Activated T-helper 17 cell treated with anti-CD3 and anti-CD28 coated beads, Interleukin-2, amount 50 U/mL, for 72 hours (primary cell): ENCODE measurements at regions not wholly inside any gene's neighbourhood (a gene's known extent, or its start where the extent isn't known, plus 50 kb on each side); places are given as distances from the start of the nearest gene placed in this dataset.
A peak's percentile ranks its signal among the peaks of the same experiment; 100 is the strongest.

Experiments used
- ATAC-seq: fragments of 150-1000 bp; cut with Tn5 transposase; replicated peaks from 2 replicates; pipeline ENCODE4 v1.10.0; 2021; ENCODE audit warnings: mild to moderate bottlenecking, moderate library complexity
- H3K27ac Mint-ChIP-seq: one replicate; pipeline ENCODE4 v1.8.0; 2022; ENCODE audit warnings: mixed read lengths
- H3K27me3 Mint-ChIP-seq: one replicate; pipeline ENCODE4 v1.8.0; 2022; ENCODE audit warnings: mixed read lengths
- H3K36me3 Mint-ChIP-seq: one replicate; pipeline ENCODE4 v1.8.0; 2022; ENCODE audit warnings: low read depth, mild to moderate bottlenecking, mixed read lengths
- H3K4me1 Mint-ChIP-seq: one replicate; pipeline ENCODE4 v1.8.0; 2022; ENCODE audit warnings: mixed read lengths
- H3K4me3 Mint-ChIP-seq: one replicate; pipeline ENCODE4 v1.8.0; 2022; ENCODE audit warnings: mild to moderate bottlenecking, mixed read lengths
- H3K9me3 Mint-ChIP-seq: one replicate; pipeline ENCODE4 v1.8.0; 2022; ENCODE audit warnings: mixed read lengths

DNA sequence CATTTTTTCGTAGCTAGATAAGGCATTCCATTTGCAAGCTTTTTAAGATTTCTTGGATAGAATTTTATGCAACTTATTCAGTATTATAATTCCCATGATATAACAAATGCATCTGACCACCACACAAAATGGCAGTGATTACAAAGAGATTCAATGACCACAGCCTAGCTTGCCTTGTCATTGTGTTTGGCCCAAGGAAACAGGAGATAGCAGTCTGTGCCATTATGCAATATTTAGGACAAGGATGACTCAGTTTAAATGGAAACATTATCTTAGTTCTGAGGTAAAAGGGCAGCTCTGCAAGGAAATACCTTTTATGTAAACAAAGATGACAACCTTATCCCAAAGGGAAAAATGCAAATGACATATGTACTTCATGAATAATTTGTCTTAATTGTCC lies 89.8 kb downstream of the NUDT12 start:
- Mint-ChIP-seq H3K27ac (no peak overlapping the region), H3K4me3 (no peak overlapping the region), H3K27me3 (peaks cover 18% of the 10 kb centered on the region), H3K36me3 (no peaks in the 10 kb centered on the region), H3K9me3 (no peaks in the 10 kb centered on the region), H3K4me1 (no peaks in the 10 kb centered on the region)
- ATAC-seq, result no peak

GRCh38 chr5:103472265-103472664 lies 90.3 kb downstream of the NUDT12 start:
- H3K4me1 Mint-ChIP-seq, result no peaks in the 10 kb centered on the region
- no peak overlapping the region for H3K4me3 Mint-ChIP-seq
- H3K27me3 Mint-ChIP-seq, result peaks cover 18% of the 10 kb centered on the region
- no peaks in the 10 kb centered on the region for H3K36me3 Mint-ChIP-seq
- no peak for ATAC-seq
- no peaks in the 10 kb centered on the region for H3K9me3 Mint-ChIP-seq
- no peak overlapping the region for H3K27ac Mint-ChIP-seq

- no peaks in the 10 kb centered on the region for H3K9me3 Mint-ChIP-seq
- no peaks in the 10 kb centered on the region for H3K4me1 Mint-ChIP-seq
- peaks cover 12% of the 10 kb centered on the region for H3K27me3 Mint-ChIP-seq
- no peak overlapping the region for H3K27ac Mint-ChIP-seq
- no peak overlapping the region for H3K4me3 Mint-ChIP-seq
- H3K36me3 Mint-ChIP-seq, result no peaks in the 10 kb centered on the region
- no peak for ATAC-seq
These were observed 93.1 kb downstream of the NUDT12 start for GRCh38 chr5:103469288-103470040.

- no peaks in the 10 kb centered on the region for H3K9me3 Mint-ChIP-seq
- no peak for ATAC-seq
- no peaks in the 10 kb centered on the region for H3K36me3 Mint-ChIP-seq
- no peaks in the 10 kb centered on the region for H3K4me1 Mint-ChIP-seq
- peaks cover 12% of the 10 kb centered on the region for H3K27me3 Mint-ChIP-seq
- H3K27ac Mint-ChIP-seq, result no peak overlapping the region
- H3K4me3 Mint-ChIP-seq, result no peak overlapping the region
These were observed 94.8 kb downstream of the NUDT12 start for GRCh38 chr5:103467831-103468230.

- no peaks in the 10 kb centered on the region for H3K36me3 Mint-ChIP-seq
These were observed 96.1 kb downstream of the NUDT12 start for GRCh38 chr5:103466495-103466894.

GRCh38 chr5:103465891-103466290 lies 96.7 kb downstream of the NUDT12 start:
- Mint-ChIP-seq H3K4me3 (no peak overlapping the region), H3K9me3 (no peaks in the 10 kb centered on the region), H3K36me3 (no peaks in the 10 kb centered on the region), H3K4me1 (no peaks in the 10 kb centered on the region), H3K27ac (no peak overlapping the region), H3K27me3 (peaks cover 8% of the 10 kb centered on the region)
- no peak for ATAC-seq

More at GRCh38 chr5:103466495-103466894, 96.1 kb downstream of the NUDT12 start:
- Mint-ChIP-seq H3K9me3 (no peaks in the 10 kb centered on the region), H3K4me1 (no peaks in the 10 kb centered on the region), H3K27ac (no peak overlapping the region), H3K4me3 (no peak overlapping the region), H3K27me3 (peaks cover 11% of the 10 kb centered on the region)
- no peak for ATAC-seq

DNA sequence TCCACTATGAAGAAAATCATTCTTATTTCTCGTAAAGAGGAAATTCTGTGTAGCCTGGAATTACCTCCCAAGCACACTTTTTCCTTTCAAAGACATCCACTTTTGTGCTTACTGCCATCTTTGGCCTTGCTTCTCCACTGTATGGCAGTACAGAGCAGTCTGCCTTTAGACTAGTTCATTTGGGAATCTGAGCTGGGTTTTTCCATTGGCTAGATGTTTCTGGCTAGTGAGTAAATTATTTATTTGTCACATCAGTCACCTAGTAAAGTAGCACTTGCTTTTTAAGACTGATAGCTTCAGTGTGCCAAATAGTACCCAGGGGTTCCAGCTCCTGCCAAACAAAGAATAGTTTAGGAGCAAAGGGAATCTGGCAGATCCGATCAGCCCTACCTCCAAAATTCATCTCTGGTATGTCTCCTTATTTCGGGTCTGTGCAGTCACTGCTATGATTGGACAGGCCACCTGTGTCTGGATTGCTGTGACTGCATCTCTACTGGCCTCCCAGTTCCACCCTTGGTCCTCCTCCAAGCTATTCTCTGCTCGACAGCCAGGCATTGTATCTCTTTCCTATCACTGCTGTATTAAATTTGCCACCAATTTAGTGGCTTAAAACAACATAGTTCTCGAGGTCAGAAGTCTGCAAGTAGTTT lies 97.6 kb downstream of the NUDT12 start:
- Mint-ChIP-seq H3K27ac (no peak overlapping the region), H3K9me3 (no peaks in the 10 kb centered on the region), H3K36me3 (no peaks in the 10 kb centered on the region), H3K27me3 (peaks cover 8% of the 10 kb centered on the region), H3K4me3 (no peak overlapping the region), H3K4me1 (no peaks in the 10 kb centered on the region)
- no peak for ATAC-seq

DNA sequence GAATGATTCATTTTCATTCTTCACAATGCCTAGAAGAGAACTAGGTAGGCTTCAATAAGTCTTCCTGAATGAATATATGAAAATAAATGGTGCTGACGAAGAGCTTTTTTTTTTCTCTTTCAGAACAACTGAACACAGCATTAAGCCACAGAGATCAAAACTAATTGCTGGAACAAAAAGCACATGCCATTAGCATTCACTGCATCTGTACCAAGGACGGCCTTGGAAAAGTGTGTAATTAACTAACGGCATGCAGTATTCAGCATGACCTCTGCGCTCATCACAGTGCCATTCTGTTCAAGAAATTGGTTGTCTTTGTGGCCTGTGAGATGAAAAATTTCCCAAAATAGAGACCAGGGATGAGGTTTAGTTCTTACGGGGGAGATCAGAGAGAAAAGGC lies 99.3 kb downstream of the NUDT12 start:
- H3K9me3 Mint-ChIP-seq, result no peaks in the 10 kb centered on the region
- ATAC-seq, result no peak
- H3K27me3 Mint-ChIP-seq, result no peaks in the 10 kb centered on the region
- no peaks in the 10 kb centered on the region for H3K36me3 Mint-ChIP-seq
- no peak overlapping the region for H3K27ac Mint-ChIP-seq
- H3K4me3 Mint-ChIP-seq, result no peak overlapping the region
- H3K4me1 Mint-ChIP-seq, result no peaks in the 10 kb centered on the region

GRCh38 chr5:103461243-103461642 lies 101.3 kb downstream of the NUDT12 start:
- Mint-ChIP-seq H3K4me1 (no peaks in the 10 kb centered on the region), H3K27me3 (peaks cover 4% of the 10 kb centered on the region), H3K36me3 (no peaks in the 10 kb centered on the region), H3K27ac (no peak overlapping the region), H3K4me3 (no peak overlapping the region), H3K9me3 (no peaks in the 10 kb centered on the region)
- ATAC-seq, result no peak

DNA sequence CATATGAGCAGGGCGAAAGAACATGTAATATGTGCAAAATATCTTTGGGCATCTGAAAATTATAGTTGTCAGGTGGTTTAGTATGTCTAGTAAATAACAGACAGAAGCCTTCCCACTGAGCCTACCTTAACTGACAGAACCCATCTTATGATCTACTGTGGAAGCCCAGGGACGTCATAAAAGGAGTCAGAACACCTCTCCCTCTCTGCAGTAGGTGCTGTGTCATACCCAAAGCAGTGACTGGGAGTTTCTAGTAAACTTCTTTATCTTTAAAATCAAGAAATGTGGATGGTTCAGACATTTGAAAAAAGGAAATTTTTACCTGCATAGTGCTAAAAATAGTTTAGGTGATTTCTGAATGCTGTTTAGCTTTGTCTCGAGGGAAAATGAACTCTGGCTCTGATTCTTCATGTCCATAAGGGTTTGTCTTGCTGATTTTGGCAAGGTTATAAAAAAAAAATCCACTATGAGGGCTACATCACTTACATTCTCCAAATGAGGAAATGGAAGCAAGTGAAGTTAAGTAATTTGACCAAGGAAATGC lies 104.0 kb downstream of the NUDT12 start:
- Mint-ChIP-seq H3K27ac (no peak overlapping the region), H3K27me3 (peaks cover 4% of the 10 kb centered on the region), H3K4me3 (no peak overlapping the region), H3K9me3 (no peaks in the 10 kb centered on the region), H3K4me1 (no peaks in the 10 kb centered on the region), H3K36me3 (no peaks in the 10 kb centered on the region)
- peak; percentile 51 for ATAC-seq

DNA sequence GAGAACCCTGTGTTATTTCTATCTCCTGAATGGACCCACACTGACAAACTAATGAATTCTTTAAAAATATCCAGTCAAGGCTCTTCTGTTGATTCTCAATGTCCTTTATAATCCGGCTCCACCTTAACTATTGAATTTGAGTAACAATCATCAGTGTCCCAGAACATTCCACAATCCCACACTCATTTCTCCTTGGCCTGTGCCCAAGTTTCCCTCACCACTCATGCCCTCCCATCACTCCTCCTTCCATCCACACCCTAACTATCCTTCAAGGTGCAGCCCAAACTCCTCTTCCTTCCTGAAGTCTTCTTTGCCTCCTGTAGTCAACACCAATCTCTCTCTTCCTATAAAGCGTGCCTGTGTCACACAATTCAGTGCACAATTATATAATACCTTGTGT lies 106.1 kb downstream of the NUDT12 start:
- no peak overlapping the region for H3K4me3 Mint-ChIP-seq
- H3K27me3 Mint-ChIP-seq, result peaks cover 4% of the 10 kb centered on the region
- no peak overlapping the region for H3K27ac Mint-ChIP-seq
- H3K36me3 Mint-ChIP-seq, result no peaks in the 10 kb centered on the region
- H3K9me3 Mint-ChIP-seq, result no peaks in the 10 kb centered on the region
- ATAC-seq, result no peak
- no peaks in the 10 kb centered on the region for H3K4me1 Mint-ChIP-seq

GRCh38 chr5:103455796-103456195 lies 106.8 kb downstream of the NUDT12 start:
- no peak for ATAC-seq
- Mint-ChIP-seq H3K4me3 (no peak overlapping the region), H3K9me3 (no peaks in the 10 kb centered on the region), H3K27ac (no peak overlapping the region), H3K27me3 (peaks cover 4% of the 10 kb centered on the region), H3K4me1 (no peaks in the 10 kb centered on the region), H3K36me3 (no peaks in the 10 kb centered on the region)

- H3K36me3 Mint-ChIP-seq, result no peaks in the 10 kb centered on the region
These were observed 107.8 kb downstream of the NUDT12 start for GRCh38 chr5:103454770-103455169.

DNA sequence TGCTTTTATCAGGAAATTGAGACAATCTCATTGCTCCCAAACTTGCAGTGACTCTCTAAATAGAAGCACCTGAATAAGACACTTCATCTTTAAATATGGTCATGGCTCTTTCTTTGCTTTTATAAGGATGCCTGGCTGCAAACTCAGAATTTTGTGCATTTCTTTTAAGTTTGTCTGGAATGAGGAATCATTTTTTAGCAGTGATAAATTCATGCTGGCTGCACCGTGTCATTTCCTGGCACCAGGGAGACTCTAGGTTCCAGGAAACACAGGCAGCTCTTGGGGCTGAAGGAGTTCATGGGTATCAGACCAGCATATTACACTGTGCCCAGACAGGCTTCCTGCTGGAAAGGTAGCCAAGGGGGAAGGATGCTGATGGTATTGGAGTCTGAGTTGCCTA lies 109.9 kb downstream of the NUDT12 start:
- ATAC-seq, result no peak
- Mint-ChIP-seq H3K4me3 (no peak overlapping the region), H3K4me1 (no peaks in the 10 kb centered on the region), H3K27me3 (peaks cover 4% of the 10 kb centered on the region), H3K27ac (no peak overlapping the region), H3K36me3 (no peaks in the 10 kb centered on the region), H3K9me3 (no peaks in the 10 kb centered on the region)

More at GRCh38 chr5:103454770-103455169, 107.8 kb downstream of the NUDT12 start:
- H3K9me3 Mint-ChIP-seq, result no peaks in the 10 kb centered on the region
- H3K27ac Mint-ChIP-seq, result no peak overlapping the region
- no peaks in the 10 kb centered on the region for H3K4me1 Mint-ChIP-seq
- ATAC-seq, result no peak
- H3K27me3 Mint-ChIP-seq, result peaks cover 4% of the 10 kb centered on the region
- H3K4me3 Mint-ChIP-seq, result no peak overlapping the region

DNA sequence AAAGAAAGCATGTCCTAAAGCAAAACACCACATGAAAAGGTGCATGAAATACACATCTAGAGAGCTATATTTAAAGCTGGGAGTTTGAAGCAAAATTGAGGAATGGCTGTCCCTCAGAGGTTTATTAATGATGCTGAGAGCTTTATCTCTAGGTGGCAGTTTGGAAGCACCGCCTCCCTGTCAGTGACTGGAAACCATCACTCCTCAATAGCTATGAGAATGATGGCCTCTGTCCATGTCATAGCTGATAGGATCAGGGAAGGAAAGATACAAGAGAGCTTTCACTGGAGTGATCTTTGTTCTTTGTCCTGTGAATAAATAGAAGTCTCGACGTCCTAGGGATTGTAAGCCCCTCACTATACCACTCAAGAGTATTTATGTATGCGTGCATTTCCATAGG lies 110.5 kb downstream of the NUDT12 start:
- no peak overlapping the region for H3K4me3 Mint-ChIP-seq
- no peaks in the 10 kb centered on the region for H3K4me1 Mint-ChIP-seq
- no peaks in the 10 kb centered on the region for H3K9me3 Mint-ChIP-seq
- no peaks in the 10 kb centered on the region for H3K36me3 Mint-ChIP-seq
- H3K27ac Mint-ChIP-seq, result no peak overlapping the region
- ATAC-seq, result no peak
- H3K27me3 Mint-ChIP-seq, result peaks cover 4% of the 10 kb centered on the region
